SHP77 treated with DMSO at 0.1 percent for 48 hours (cell line): ENCODE measurements at regions not wholly inside any gene's neighbourhood (a gene's known extent, or its start where the extent isn't known, plus 50 kb on each side); places are given as distances from the start of the nearest gene placed in this dataset.

Experiments
- DNase-seq: peaks from one replicate; lab custom pipeline; 2025; lab: John Stamatoyannopoulos, UW

DNA sequence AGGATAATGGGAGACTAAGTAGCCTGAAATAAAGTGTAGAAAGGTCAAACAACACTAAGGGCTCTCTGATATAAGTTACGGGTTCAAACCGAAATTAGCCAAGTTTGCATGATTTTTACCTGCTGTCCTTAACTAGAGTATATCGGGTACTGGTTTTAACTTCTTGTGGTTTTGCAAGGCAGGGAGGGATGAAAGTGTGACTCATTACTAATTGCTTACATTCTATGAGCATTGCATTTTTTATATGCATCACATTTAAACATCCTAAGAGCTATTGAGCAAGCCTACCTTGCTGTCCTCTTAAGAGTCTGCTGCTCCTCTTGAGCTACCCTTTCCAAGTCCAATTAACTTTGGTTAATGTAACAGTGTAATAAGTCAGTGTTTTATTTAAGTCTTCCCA is 415.4 kb downstream of the SLITRK5 start:
- DNase-seq, result no peak

DNA sequence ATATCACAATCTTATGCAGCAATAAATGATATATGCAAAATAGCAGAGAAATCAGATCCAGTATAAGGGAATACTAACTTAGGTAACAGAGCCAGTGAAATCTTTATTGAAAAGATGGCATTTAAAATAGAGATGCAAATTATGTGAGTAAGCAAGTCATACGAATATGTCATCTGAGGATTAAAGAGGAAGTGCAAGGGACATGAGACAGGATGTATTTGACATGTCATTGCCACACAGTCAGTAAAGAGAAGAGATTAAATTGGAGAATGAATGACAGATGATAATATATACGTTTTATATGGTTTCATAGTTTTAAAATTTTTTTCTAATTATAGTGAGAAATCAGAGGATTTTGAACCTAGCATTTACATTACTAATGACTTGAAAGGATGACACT is 426.4 kb downstream of the SLITRK5 start:
- no peak for DNase-seq

- no peak for DNase-seq
Measured at GRCh38 chr13:88103824-88104223, 432.7 kb downstream of the SLITRK5 start.

GRCh38 chr13:88104576-88104975 is 433.4 kb downstream of the SLITRK5 start:
- no peak for DNase-seq

- DNase-seq, result no peak
Measured at GRCh38 chr13:88107570-88107969, 436.4 kb downstream of the SLITRK5 start.

- no peak for DNase-seq
Measured at GRCh38 chr13:88112526-88112925, 441.4 kb downstream of the SLITRK5 start.

DNA sequence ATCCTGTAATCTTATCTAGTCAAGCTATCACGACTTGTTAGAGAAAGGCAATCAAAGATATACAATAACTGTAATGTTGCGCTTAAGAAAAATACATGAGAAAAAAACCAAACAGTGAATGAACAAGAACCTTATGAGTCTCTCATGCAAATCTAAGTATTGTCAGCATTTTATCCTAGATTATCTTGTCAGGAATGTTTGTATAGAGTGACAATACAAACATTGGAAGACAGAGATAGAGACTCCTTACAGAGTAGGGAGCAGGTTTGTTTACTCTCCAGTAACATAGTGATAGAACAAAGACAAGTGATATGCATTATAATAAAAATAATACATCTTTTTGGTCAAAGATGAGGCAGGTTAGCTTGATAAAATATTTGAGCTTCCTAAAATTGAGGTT is 444.8 kb downstream of the SLITRK5 start:
- DNase-seq, result no peak

DNA sequence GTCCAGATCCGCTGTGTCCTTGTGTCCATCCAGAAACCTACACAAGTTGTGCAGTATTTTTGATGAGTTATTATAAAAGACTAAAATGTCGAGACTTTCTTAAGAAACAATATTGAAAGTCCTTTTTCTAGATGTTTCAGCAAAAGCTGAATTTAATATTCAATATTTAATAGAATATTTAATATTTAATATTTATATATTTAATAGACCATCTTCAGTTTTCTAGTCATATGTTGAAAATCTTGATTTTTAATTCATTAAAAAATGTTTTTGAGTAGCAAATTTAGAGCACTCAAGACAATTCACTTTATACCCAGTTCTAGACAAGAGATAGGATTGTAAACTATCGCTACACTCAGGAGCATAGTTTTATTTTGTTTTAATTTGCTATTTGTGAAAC is 447.8 kb downstream of the SLITRK5 start:
- DNase-seq, result no peak

DNA sequence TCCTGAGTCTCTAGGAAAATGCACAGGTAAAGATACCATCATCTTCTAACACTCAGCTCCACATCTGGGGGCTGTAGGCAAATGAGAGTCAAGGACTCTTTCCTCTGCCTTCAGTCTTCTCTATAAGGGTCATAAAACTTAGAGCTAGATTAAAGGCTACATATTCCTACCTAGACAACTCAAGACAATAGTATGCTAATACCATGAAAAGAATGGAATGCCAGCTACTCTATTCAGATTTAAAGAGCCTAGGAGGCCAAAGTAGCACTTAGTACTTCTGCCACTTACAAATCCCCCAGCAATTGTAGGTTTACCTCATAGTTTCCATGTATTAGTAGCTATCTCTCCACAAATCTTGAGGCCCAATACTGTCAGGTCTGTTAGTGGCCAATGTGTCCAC is 453.0 kb downstream of the SLITRK5 start:
- no peak for DNase-seq

GRCh38 chr13:88125055-88125454 is 453.9 kb downstream of the SLITRK5 start:
- no peak for DNase-seq

- no peak for DNase-seq
Measured at GRCh38 chr13:88136098-88136790, 465.1 kb downstream of the SLITRK5 start.

DNA sequence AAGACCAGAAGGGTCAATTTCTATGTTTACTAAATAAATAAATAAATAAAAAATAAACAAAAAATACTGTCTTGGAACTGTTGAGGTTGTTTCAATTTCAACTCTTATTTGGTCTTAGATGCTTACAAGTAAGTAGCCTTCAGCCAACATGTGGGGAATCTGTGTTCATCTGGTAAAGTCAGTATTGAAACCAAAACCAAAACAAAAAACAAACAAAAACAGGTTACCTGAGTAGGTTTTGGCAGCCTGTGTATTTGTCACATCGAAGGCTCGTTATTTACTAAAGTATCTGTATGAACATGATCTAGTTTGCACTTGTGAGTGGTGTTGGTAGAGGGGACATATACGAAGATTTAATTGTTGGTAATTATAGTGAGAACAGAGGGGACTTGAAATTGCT is 471.5 kb downstream of the SLITRK5 start:
- DNase-seq, result no peak

DNA sequence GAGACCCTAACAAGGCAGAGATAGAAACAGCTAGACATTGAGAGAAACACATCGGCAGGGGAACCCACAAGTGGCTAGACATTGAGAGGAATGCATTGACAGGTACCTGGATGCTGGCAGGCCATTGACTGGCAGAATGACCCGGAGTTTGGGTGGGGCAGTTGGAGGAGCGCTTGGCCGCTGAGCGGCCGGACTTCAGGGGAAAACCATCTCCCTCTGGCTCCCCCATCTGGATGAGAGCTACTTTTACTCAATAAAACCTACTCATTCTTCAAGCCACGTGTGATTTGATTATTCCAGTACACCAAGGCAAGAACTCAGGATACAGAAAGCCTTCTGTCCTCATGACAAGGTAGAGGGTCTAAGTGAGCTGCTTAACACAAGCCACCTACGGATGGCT is 473.4 kb downstream of the SLITRK5 start:
- no peak for DNase-seq

DNA sequence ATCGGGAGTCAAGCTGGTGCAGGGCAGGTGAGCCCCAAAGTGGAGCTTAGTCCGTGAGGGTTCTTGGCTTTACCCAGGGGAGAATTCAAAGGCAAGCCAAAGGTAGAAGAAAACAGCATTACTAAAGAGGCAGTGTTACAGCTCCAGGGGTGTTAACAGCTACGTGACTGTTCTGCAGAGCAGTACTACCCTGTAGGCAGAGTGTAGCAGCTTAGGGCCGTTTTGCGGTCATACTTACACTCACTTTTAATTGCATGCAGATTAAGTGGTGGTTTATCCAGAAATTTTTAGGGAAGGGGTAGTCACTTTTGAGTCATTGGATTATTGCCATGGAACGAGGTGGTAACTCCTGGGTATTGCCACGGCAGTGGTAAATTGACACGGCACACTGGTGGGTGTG is 482.2 kb downstream of the SLITRK5 start:
- no peak for DNase-seq

GRCh38 chr13:88154001-88154400 is 482.8 kb downstream of the SLITRK5 start:
- DNase-seq, result no peak

GRCh38 chr13:88162076-88162702 is 491.0 kb downstream of the SLITRK5 start:
- no peak for DNase-seq

GRCh38 chr13:88176231-88176630 is 505.1 kb downstream of the SLITRK5 start:
- no peak for DNase-seq

DNA sequence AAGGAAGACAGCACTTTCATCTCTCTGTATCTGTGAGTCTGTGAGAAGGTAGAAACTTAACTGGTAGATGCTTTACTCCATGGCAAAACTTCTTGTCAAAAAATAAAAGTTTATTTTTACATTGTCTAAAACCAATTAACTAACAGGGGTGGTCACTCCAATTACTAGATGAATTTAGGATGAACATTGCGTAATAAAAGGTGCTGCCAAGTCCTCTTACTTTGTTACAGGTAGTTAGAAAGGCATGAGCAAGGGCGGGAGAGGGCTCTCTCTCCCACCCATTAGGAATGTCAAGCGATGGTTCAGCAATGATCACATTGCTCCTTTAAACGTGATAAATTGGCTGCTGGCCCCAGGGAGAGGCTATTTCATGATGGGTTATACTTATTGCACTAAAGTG is 512.3 kb downstream of the SLITRK5 start:
- no peak for DNase-seq

DNA sequence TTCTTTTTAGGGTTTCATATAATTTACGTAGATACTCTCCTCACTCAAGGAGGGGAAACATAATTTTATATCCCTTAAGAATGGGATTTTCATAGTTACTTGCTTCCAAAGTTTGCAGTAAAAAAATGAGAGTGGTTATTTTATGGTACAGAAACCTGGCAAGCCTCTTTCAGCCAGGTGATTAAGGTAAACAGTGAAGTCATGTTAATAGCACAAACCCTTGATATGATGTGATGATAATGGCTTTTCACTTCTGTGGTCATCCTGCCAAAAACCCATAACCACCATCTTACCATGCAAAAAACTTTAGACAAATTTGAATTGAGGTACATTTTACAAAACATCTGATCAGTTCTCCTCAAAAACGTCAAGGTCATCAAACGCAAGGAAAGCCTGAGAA is 517.8 kb downstream of the SLITRK5 start:
- no peak for DNase-seq

- DNase-seq, result no peak
Measured at GRCh38 chr13:88189728-88190127, 518.6 kb downstream of the SLITRK5 start.

DNA sequence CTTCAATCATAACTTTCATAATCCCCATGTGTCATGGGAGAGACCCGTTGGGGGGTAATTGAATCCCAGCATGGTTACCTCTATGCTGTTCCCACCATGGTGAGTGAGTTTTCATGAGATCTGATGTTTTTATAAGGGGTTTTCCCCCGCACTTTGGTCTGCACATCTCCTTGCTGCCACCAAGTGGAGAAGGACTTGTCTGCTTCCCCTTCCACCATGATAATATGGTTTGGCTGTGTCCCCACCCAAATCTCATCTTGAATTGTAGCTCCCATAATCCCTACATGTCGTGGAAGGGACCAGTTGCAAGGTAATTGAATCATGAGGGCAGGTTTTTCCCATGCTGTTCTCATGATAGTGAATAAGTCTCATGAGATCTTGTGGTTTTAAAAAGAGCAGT is 524.9 kb downstream of the SLITRK5 start:
- no peak for DNase-seq

DNA sequence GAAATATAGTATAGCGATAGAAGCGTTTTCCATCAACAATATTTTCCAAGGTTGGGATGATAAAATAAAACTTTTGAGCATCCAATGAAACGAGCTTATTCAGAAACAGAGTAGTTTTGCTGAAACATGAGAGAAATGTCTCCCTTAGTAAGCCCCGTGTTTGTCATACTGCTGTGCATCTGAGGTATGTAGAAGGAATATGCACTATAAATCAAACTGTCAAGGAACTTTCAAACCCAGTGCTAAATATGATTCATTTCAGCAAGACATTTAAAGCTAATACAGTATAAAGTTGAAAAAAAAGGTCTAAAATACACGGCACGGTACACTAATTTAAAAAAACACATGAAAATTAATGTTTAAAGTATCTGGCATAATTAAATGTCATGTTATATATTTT is 546.2 kb downstream of the SLITRK5 start:
- DNase-seq, result no peak

DNA sequence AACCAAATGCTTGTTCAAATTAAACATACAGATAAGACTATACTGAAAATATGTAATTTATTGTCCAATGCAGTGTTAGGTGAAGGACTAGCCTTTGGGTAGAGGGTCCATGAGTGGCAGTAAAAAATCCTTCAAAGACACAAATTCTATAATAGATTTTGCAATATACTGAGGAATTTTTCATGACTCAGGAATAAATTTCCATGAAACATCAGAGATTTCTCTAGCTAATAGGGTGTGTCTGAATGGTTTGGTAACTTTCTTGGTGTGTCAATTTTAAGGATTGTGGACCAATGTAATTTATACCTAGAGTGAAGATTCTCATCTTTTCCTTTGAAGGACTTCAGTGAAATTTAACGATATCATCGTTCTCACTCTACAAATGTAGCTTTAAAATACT is 546.7 kb downstream of the SLITRK5 start:
- DNase-seq, result no peak

GRCh38 chr13:88223958-88224357 is 552.8 kb downstream of the SLITRK5 start:
- no peak for DNase-seq
